ENCODE measurements at regions not wholly inside any gene's neighbourhood (a gene's known extent, or its start where the extent isn't known, plus 50 kb on each side); places are given as distances from the start of the nearest gene placed in this dataset.

DNA sequence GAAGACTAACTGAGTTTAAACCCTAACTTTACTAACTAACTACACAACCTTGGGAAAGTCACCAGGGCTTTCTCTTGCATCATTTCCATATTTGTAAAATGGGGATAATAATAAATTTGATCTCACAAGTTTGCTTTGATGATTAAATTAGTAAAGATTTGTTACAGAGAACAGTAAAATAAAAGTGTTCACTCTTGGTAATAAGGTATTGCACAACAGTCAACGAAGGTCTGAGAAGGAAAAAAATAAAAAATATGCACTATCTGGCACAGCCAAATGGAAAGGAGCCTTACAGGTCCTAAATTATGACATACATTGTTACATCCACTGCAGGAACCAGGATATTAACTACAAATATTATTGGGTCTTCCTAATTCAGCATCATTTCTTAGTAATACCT, 160.0 kb upstream of the TMEM161B start:
- H3K9me3 Mint-ChIP-seq (ENCODE audit: unreplicated experiment) = no peaks in the 10 kb centered on the region
- TF ChIP-seq, protein P1, sequence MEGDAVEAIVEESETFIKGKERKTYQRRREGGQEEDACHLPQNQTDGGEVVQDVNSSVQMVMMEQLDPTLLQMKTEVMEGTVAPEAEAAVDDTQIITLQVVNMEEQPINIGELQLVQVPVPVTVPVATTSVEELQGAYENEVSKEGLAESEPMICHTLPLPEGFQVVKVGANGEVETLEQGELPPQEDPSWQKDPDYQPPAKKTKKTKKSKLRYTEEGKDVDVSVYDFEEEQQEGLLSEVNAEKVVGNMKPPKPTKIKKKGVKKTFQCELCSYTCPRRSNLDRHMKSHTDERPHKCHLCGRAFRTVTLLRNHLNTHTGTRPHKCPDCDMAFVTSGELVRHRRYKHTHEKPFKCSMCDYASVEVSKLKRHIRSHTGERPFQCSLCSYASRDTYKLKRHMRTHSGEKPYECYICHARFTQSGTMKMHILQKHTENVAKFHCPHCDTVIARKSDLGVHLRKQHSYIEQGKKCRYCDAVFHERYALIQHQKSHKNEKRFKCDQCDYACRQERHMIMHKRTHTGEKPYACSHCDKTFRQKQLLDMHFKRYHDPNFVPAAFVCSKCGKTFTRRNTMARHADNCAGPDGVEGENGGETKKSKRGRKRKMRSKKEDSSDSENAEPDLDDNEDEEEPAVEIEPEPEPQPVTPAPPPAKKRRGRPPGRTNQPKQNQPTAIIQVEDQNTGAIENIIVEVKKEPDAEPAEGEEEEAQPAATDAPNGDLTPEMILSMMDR (IDR thresholded peaks at IDR 0.05; ENCODE audit: unreplicated experiment) = no peak
- no peak overlapping the region for H3K4me3 Mint-ChIP-seq (ENCODE audit: unreplicated experiment)
- POLR2A ChIA-PET = no interaction called here
- no TSS peak for BruUV-seq (replicated peaks)
- H3K27ac Mint-ChIP-seq (ENCODE audit: low read depth, unreplicated experiment) = no peak overlapping the region
- no peak for DNase-seq (ENCODE audit: unreplicated experiment)
- no peaks in the 10 kb centered on the region for H3K27me3 Mint-ChIP-seq (ENCODE audit: insufficient read depth, unreplicated experiment)
- intact Hi-C loops (cut with micrococcal nuclease) = no loop called here
- H3K4me1 Mint-ChIP-seq (ENCODE audit: insufficient read depth, unreplicated experiment) = no peaks in the 10 kb centered on the region
- no peaks in the 10 kb centered on the region for H3K36me3 Mint-ChIP-seq (ENCODE audit: insufficient read depth, unreplicated experiment)
- CTCF ChIA-PET = no interaction called here

DNA sequence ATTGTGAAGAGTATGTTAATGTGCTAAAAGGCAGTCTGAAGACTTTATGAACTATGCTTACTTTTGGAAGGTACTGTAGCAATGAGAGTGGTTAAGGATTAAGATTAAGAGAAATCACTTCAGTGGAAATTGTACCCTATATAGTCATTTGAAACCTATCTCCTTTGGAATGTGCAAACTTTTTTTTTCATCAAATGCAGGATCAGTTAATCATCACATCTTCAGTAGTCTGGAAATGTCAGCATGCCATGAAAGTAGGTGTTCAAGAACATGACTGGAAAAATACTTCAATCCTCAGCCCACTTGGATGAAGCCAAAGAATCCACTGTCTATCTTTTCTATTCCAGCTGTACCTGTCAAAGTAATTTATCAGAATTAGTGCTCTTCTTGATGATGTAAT, 157.8 kb upstream of the TMEM161B start:
- DNase-seq (ENCODE audit: unreplicated experiment) = no peak
- ChIA-PET CTCF (interaction anchor here (0.6 kb wide), 1 partner anchor 41 kb away, joined by 3 read pairs; no protein-coding TSS in a partner anchor), POLR2A (no interaction called here)
- Mint-ChIP-seq H3K4me3 (ENCODE audit: unreplicated experiment) (no peak overlapping the region), H3K36me3 (ENCODE audit: insufficient read depth, unreplicated experiment) (no peaks in the 10 kb centered on the region), H3K9me3 (ENCODE audit: unreplicated experiment) (no peaks in the 10 kb centered on the region), H3K27me3 (ENCODE audit: insufficient read depth, unreplicated experiment) (no peaks in the 10 kb centered on the region), H3K27ac (ENCODE audit: low read depth, unreplicated experiment) (no peak overlapping the region), H3K4me1 (ENCODE audit: insufficient read depth, unreplicated experiment) (no peaks in the 10 kb centered on the region)
- intact Hi-C loops (cut with micrococcal nuclease) = no loop called here
- TF ChIP-seq, protein P1 (IDR thresholded peaks at IDR 0.05; ENCODE audit: unreplicated experiment) = no peak
- no TSS peak for BruUV-seq (replicated peaks)

DNA sequence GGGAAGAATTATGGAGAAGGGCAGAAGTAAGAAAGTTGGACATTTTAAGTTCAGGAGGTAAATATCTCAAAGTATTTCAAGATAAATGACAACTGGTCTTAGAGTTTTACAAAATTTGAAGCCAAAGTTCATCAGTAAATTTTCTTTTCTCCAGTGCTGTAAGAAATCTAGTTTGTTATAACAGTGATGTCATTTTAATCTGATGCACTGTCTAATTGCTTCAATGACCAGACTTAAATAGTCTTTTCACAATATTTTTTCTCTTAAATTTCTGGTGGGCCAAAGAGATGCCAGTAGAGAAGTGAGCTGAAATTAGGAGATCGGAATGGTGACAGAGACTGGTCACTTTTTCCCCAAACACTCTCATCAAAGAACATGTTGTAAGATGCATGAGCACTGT, 156.5 kb upstream of the TMEM161B start:
- Mint-ChIP-seq H3K27me3 (ENCODE audit: insufficient read depth, unreplicated experiment) (no peaks in the 10 kb centered on the region), H3K4me1 (ENCODE audit: insufficient read depth, unreplicated experiment) (no peaks in the 10 kb centered on the region), H3K36me3 (ENCODE audit: insufficient read depth, unreplicated experiment) (no peaks in the 10 kb centered on the region), H3K4me3 (ENCODE audit: unreplicated experiment) (no peak overlapping the region), H3K9me3 (ENCODE audit: unreplicated experiment) (no peaks in the 10 kb centered on the region), H3K27ac (ENCODE audit: low read depth, unreplicated experiment) (no peak overlapping the region)
- intact Hi-C loops (cut with micrococcal nuclease) = no loop called here
- TF ChIP-seq, protein P1 (IDR thresholded peaks at IDR 0.05; ENCODE audit: unreplicated experiment) = no peak
- no peak for DNase-seq (ENCODE audit: unreplicated experiment)
- CTCF ChIA-PET = no interaction called here
- no TSS peak for BruUV-seq (replicated peaks)
- POLR2A ChIA-PET = no interaction called here

DNA sequence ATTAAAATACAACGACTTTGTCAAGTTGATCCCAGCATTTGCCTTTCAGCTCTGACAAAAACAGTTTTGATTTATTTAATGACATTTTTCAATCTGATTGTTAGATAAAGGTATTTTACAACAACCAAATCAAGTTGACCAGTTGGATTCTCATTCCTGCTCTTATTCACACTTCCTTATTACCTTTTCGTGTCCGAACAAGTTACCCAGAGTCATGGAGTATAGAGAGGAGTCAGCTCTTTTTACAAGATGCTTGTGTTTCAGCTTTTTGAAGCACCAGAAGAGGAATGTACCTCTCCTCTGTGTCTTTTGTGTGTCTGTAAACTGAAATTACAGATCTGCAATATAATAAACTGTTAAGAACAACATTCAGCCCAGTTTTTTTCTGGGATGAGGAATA, 151.3 kb upstream of the TMEM161B start:
- ChIA-PET CTCF (no interaction called here), POLR2A (no interaction called here)
- Mint-ChIP-seq H3K4me1 (ENCODE audit: insufficient read depth, unreplicated experiment) (no peaks in the 10 kb centered on the region), H3K27ac (ENCODE audit: low read depth, unreplicated experiment) (no peak overlapping the region), H3K9me3 (ENCODE audit: unreplicated experiment) (no peaks in the 10 kb centered on the region), H3K27me3 (ENCODE audit: insufficient read depth, unreplicated experiment) (no peaks in the 10 kb centered on the region), H3K4me3 (ENCODE audit: unreplicated experiment) (no peak overlapping the region), H3K36me3 (ENCODE audit: insufficient read depth, unreplicated experiment) (peaks cover 4% of the 10 kb centered on the region)
- intact Hi-C loops (cut with micrococcal nuclease) = no loop called here
- TF ChIP-seq, protein P1 (IDR thresholded peaks at IDR 0.05; ENCODE audit: unreplicated experiment) = no peak
- DNase-seq (ENCODE audit: unreplicated experiment) = no peak
- BruUV-seq (replicated peaks) = no TSS peak

All from MCF 10A (cell line).